Endothelial cell of umbilical vein (primary cell): ENCODE measurements at regions not wholly inside any gene's neighbourhood (a gene's known extent, or its start where the extent isn't known, plus 50 kb on each side); places are given as distances from the start of the nearest gene placed in this dataset.

Source experiments
- BruUV-seq: library from RNA; stranded (reverse); fragments of 400-500 nt; replicated peaks from 2 replicates; lab custom pipeline; 2021; lab: Mats Ljungman, UMichigan
- CTCF ChIA-PET: fragments of 300-600, 350-600 bp; sonication (Branson Sonifier 250); formaldehyde crosslinking; loops from one replicate; lab custom pipeline; 2021; ENCODE audit warnings: antibody characterized with exemption, inconsistent platforms; lab: Charles Lee
- POLR2A ChIA-PET: fragments of 300-600, 350-600 bp; sonication (Branson Sonifier 250); formaldehyde crosslinking; loops from one replicate; lab custom pipeline; 2021; ENCODE audit warnings: antibody characterized with exemption, inconsistent platforms; lab: Charles Lee
- DNase-seq: peaks from one replicate; pipeline ENCODE4 v3.0.0-alpha.2; 2011; ENCODE audit warnings: low read depth, low spot score
- FAIRE-seq: peaks from 2 replicates; lab custom pipeline; 2011; peaks lifted over from hg19 to GRCh38; lab: Jason Lieb, UNC
- H2AFZ ChIP-seq: 2 replicates; pipeline ENCODE4 v1.6.0; 2012; ENCODE audit warnings: low read depth, low read length, control low read depth, inconsistent platforms
- H3K27ac ChIP-seq: 2 replicates; pipeline ENCODE4 v1.5.1; 2011; ENCODE audit warnings: low read depth, mild to moderate bottlenecking, control low read depth, low read length, moderate library complexity; ENCODE audit not compliant: insufficient read depth
- H3K27me3 ChIP-seq, 2 experiments: 2 replicates each; pipeline versions ENCODE4 v1.6.0 to v1.6.1; 2011; ENCODE audit warnings: low read length in 2 of 2, mixed read lengths in 1 of 2; ENCODE audit not compliant: control insufficient read depth in 2 of 2, insufficient read depth in 2 of 2
- H3K36me3 ChIP-seq, 2 experiments: 2 replicates in 1 of 2; 3 replicates in 1 of 2; pipeline ENCODE4 v1.5.1; 2011; ENCODE audit warnings: low read length in 2 of 2, mild to moderate bottlenecking in 1 of 2, moderate library complexity in 1 of 2; ENCODE audit not compliant: control insufficient read depth in 2 of 2, insufficient read depth in 2 of 2; ENCODE audit errors: extremely low read depth in 1 of 2
- H3K4me1 ChIP-seq: 3 replicates; pipeline ENCODE4 v1.5.1; 2011; ENCODE audit warnings: mild to moderate bottlenecking, low read length; ENCODE audit not compliant: control insufficient read depth, insufficient read depth; ENCODE audit errors: extremely low read depth
- H3K4me2 ChIP-seq: 2 replicates; pipeline ENCODE4 v1.6.1; 2011; ENCODE audit warnings: low read length, control low read depth, mixed read lengths; ENCODE audit not compliant: insufficient read depth
- H3K4me3 ChIP-seq, 3 experiments: fragments of 200-600 bp in 1 of 3; sonication (generic), shearing (Covaris generic) in 1 of 3; replicated peaks in 1 of 3; 2 replicates each; pipeline ENCODE4 v1.5.1; 2011 to 2016; ENCODE audit warnings: control low read depth in 3 of 3, low read length in 3 of 3, mild to moderate bottlenecking in 2 of 3, inconsistent platforms in 1 of 3, low read depth in 1 of 3, moderate library complexity in 1 of 3; ENCODE audit not compliant: insufficient read depth in 1 of 3
- H3K79me2 ChIP-seq: 2 replicates; pipeline ENCODE4 v1.6.0; 2012; ENCODE audit warnings: low read length, inconsistent platforms; ENCODE audit not compliant: control insufficient read depth, insufficient read depth
- H3K9ac ChIP-seq: replicated peaks from 2 replicates; pipeline ENCODE3; 2011; ENCODE audit warnings: low read length, control low read depth; ENCODE audit not compliant: insufficient read depth; ENCODE audit errors: extremely low read depth
- H3K9me1 ChIP-seq: replicated peaks from 3 replicates; pipeline ENCODE4 v1.6.0; 2011; ENCODE audit warnings: mild to moderate bottlenecking, low read length; ENCODE audit not compliant: control insufficient read depth, insufficient read depth; ENCODE audit errors: extremely low read depth
- H3K9me3 ChIP-seq: replicated peaks from 2 replicates; pipeline ENCODE4 v1.5.1; 2012; ENCODE audit warnings: low read length, inconsistent platforms; ENCODE audit not compliant: control insufficient read depth, insufficient read depth
- H4K20me1 ChIP-seq: replicated peaks from 2 replicates; pipeline ENCODE3; 2011; ENCODE audit warnings: mild to moderate bottlenecking, low read length; ENCODE audit not compliant: control insufficient read depth, insufficient read depth; ENCODE audit errors: extremely low read depth
- CTCF ChIP-seq, 2 donors: IDR thresholded peaks; 1 replicate in 1 of 2; 2 replicates in 1 of 2; pipeline ENCODE4 v1.5.1; 2011; ENCODE audit warnings: low read length in 2 of 2, mild to moderate bottlenecking in 2 of 2, moderate library complexity in 2 of 2, control low read depth in 1 of 2, inconsistent platforms in 1 of 2, low read depth in 1 of 2; ENCODE audit not compliant: insufficient read depth in 1 of 2; ENCODE audit errors: extremely low read depth in 1 of 2
- EZH2 ChIP-seq: IDR thresholded peaks from 2 replicates; pipeline ENCODE4 v1.6.1; 2012; ENCODE audit warnings: borderline replicate concordance, low read depth, mild to moderate bottlenecking, moderate library complexity, low read length, inconsistent platforms; ENCODE audit not compliant: severe bottlenecking
- FOS ChIP-seq: IDR thresholded peaks from 2 replicates; pipeline ENCODE4 v1.6.1; 2011; ENCODE audit warnings: mild to moderate bottlenecking, low read length, moderate library complexity, borderline replicate concordance; ENCODE audit not compliant: insufficient read depth
- GATA2 ChIP-seq: IDR thresholded peaks from 2 replicates; pipeline ENCODE4 v1.7.0; 2011; ENCODE audit warnings: low read depth, mild to moderate bottlenecking, moderate library complexity, mixed read lengths, low read length; ENCODE audit not compliant: insufficient read length, insufficient read depth
- JUN ChIP-seq: IDR thresholded peaks from 2 replicates; pipeline ENCODE4 v1.6.1; 2011; ENCODE audit warnings: borderline replicate concordance, low read depth; ENCODE audit not compliant: insufficient read length, insufficient read depth
- MAX ChIP-seq: IDR thresholded peaks from 2 replicates; pipeline ENCODE4 v1.6.1; 2011; ENCODE audit not compliant: insufficient read depth, insufficient read length
- MYC ChIP-seq: IDR thresholded peaks from one replicate; pipeline ENCODE4 v1.6.1; 2011; ENCODE audit warnings: mild to moderate bottlenecking, low read depth, low read length
- POLR2A ChIP-seq: IDR thresholded peaks from 2 replicates; pipeline ENCODE4 v1.6.1; 2012; ENCODE audit warnings: low read depth, mild to moderate bottlenecking, control low read depth, low read length
- POLR2AphosphoS5 ChIP-seq: IDR thresholded peaks from 2 replicates; pipeline ENCODE4 v1.6.1; 2012; ENCODE audit warnings: low read depth, mild to moderate bottlenecking, control low read depth, low read length, moderate library complexity; ENCODE audit not compliant: insufficient read depth
- dilution Hi-C: fragments of 300-500 bp; cut with MboI; formaldehyde crosslinking; loops from one replicate; pipeline ENCODE4 v1.15.0; 2019; ENCODE audit warnings: low sequenced_read_pairs; ENCODE audit not compliant: extremely low pct_ligation_motif_present
- intact Hi-C: fragments of 100-400 bp; cut with micrococcal nuclease; formaldehyde crosslinking; loops from one replicate; pipeline ENCODE4 v1.10.0; 2022

GRCh38 chr2:39871291-39871761, 92.3 kb upstream of the THUMPD2 start:
- no peaks in the 10 kb centered on the region for H3K36me3 ChIP-seq
- H3K9ac ChIP-seq: no peak overlapping the region
- TF ChIP-seq GATA2: no peak
- TF ChIP-seq JUN: no peak
- no peak for TF ChIP-seq MAX
- TF ChIP-seq FOS: no peak
- no peak for TF ChIP-seq EZH2
- no peak for TF ChIP-seq CTCF (IDR thresholded peaks at IDR 0.05; ENCODE audit: extremely low read depth in 1 of 2, insufficient read depth in 1 of 2, low read depth in 1 of 2, low read length in 2 of 2)
- no peak for TF ChIP-seq POLR2AphosphoS5
- TF ChIP-seq POLR2A: no peak
- TF ChIP-seq MYC: no peak
- no peak overlapping the region for H3K4me3 ChIP-seq
- BruUV-seq: no TSS peak
- H3K27me3 ChIP-seq: no peaks in the 10 kb centered on the region
- intact Hi-C loops: no loop called here
- H3K4me1 ChIP-seq: no peaks in the 10 kb centered on the region
- CTCF ChIA-PET: interaction anchor here (1.2 kb wide), 1 partner anchor 42 kb away, joined by 3 read pairs; no protein-coding TSS in a partner anchor
- H3K4me2 ChIP-seq: no peak overlapping the region
- no peak overlapping the region for H2AFZ ChIP-seq
- H4K20me1 ChIP-seq: no peaks in the 10 kb centered on the region
- H3K9me3 ChIP-seq: no peaks in the 10 kb centered on the region
- no peak overlapping the region for H3K27ac ChIP-seq
- peak; percentile 14 for DNase-seq
- H3K9me1 ChIP-seq: no peaks in the 10 kb centered on the region
- dilution Hi-C loops: no loop called here
- FAIRE-seq: peak; percentile 59
- no peaks in the 10 kb centered on the region for H3K79me2 ChIP-seq
- POLR2A ChIA-PET: no interaction called here
